DOHH2 (cell line): ENCODE measurements at regions not wholly inside any gene's neighbourhood (a gene's known extent, or its start where the extent isn't known, plus 50 kb on each side); places are given as distances from the start of the nearest gene placed in this dataset.

ENCODE experiments used
- CTCF ChIP-seq: fragments of 200-600 bp; sonication (generic); IDR thresholded peaks from one replicate; pipeline ENCODE4 v1.5.1; 2014; ENCODE audit warnings: antibody characterized with exemption, mild to moderate bottlenecking, low read depth, low read length; ENCODE audit not compliant: poor library complexity, severe bottlenecking
- EZH2phosphoT487 ChIP-seq: fragments of 200-600 bp; sonication (generic); IDR thresholded peaks from 2 replicates; pipeline ENCODE4 v1.6.1; 2017; ENCODE audit warnings: borderline replicate concordance, mild to moderate bottlenecking, antibody characterized with exemption, low read length, moderate library complexity, mixed read lengths

GRCh38 chr2:239903803-239904202, 121.3 kb downstream of the NDUFA10 start:
- no peak for TF ChIP-seq CTCF
- TF ChIP-seq EZH2phosphoT487: no peak
